WTC11 (cell line): ENCODE measurements at regions not wholly inside any gene's neighbourhood (a gene's known extent, or its start where the extent isn't known, plus 50 kb on each side); places are given as distances from the start of the nearest gene placed in this dataset.

Experiments used
- ATAC-seq: fragments of 200-7000 bp; cut with Tn5 transposase; 2 replicates; pipeline ENCODE4 v1.10.0; 2021; ENCODE audit warnings: mild to moderate bottlenecking, moderate library complexity
- CTCF ChIA-PET: fragments of 300-600 bp; sonication (Branson Sonifier 250); formaldehyde crosslinking; loops from one replicate; lab custom pipeline; 2021; ENCODE audit warnings: antibody characterized with exemption; lab: Charles Lee
- POLR2A ChIA-PET: fragments of 350-600 bp; sonication (Branson Sonifier 250); formaldehyde crosslinking; loops from one replicate; lab custom pipeline; 2021; ENCODE audit warnings: antibody characterized with exemption; lab: Charles Lee
- DNase-seq: peaks from one replicate; pipeline ENCODE4 v3.0.0; 2021; ENCODE audit warnings: low spot score
- H3K27ac Mint-ChIP-seq: 2 replicates; pipeline ENCODE4 v1.8.0; 2021; ENCODE audit warnings: mixed read lengths
- H3K27me3 Mint-ChIP-seq: 2 replicates; pipeline ENCODE4 v1.8.0; 2021; ENCODE audit warnings: low read depth, mild to moderate bottlenecking, moderate library complexity, mixed read lengths
- H3K36me3 Mint-ChIP-seq: 2 replicates; pipeline ENCODE4 v1.8.0; 2021; ENCODE audit warnings: mixed read lengths
- H3K4me1 Mint-ChIP-seq: 2 replicates; pipeline ENCODE4 v1.8.0; 2022; ENCODE audit warnings: mixed read lengths
- H3K4me3 Mint-ChIP-seq: 2 replicates; pipeline ENCODE4 v1.8.0; 2021; ENCODE audit warnings: mild to moderate bottlenecking, moderate library complexity, mixed read lengths
- H3K9me3 Mint-ChIP-seq: 2 replicates; pipeline ENCODE4 v1.8.0; 2021; ENCODE audit warnings: mixed read lengths
- ATF2 ChIP-seq: sonication (generic); formaldehyde crosslinking; IDR thresholded peaks from 2 replicates; pipeline ENCODE4 v1.8.1; 2022; ENCODE audit warnings: low read depth, missing genetic modification reagents, borderline replicate concordance
- ATF6 ChIP-seq: sonication (generic); formaldehyde crosslinking; IDR thresholded peaks from 2 replicates; pipeline ENCODE4 v1.8.1; 2023; ENCODE audit warnings: mild to moderate bottlenecking, missing genetic modification reagents
- CBFB ChIP-seq: sonication (generic); formaldehyde crosslinking; IDR thresholded peaks from 2 replicates; pipeline ENCODE4 v1.8.1; 2022; ENCODE audit warnings: mild to moderate bottlenecking, low read depth, missing genetic modification reagents
- E2F1 ChIP-seq: sonication (generic); formaldehyde crosslinking; IDR thresholded peaks from 2 replicates; pipeline ENCODE4 v1.8.0; 2022; ENCODE audit warnings: mild to moderate bottlenecking, missing genetic modification reagents
- ELF4 ChIP-seq: sonication (generic); formaldehyde crosslinking; IDR thresholded peaks from 2 replicates; pipeline ENCODE4 v1.8.1; 2022; ENCODE audit warnings: low read depth, mild to moderate bottlenecking, moderate library complexity, missing genetic modification reagents
- ETV6 ChIP-seq: sonication (generic); formaldehyde crosslinking; IDR thresholded peaks from 2 replicates; pipeline ENCODE4 v1.8.1; 2022; ENCODE audit warnings: mild to moderate bottlenecking, missing genetic modification reagents
- GRHL2 ChIP-seq: fragments of 250-450 bp; sonication (Bioruptor Pico); IDR thresholded peaks from 2 replicates; pipeline ENCODE4 v1.8.0; 2022; ENCODE audit warnings: mild to moderate bottlenecking, moderate library complexity; ENCODE audit not compliant: insufficient replicate concordance, severe bottlenecking
- IRF2 ChIP-seq: sonication (generic); formaldehyde crosslinking; IDR thresholded peaks from 2 replicates; pipeline ENCODE4 v1.8.0; 2022; ENCODE audit warnings: low read depth, missing genetic modification reagents, borderline replicate concordance
- NFATC4 ChIP-seq: fragments of 250-450 bp; sonication (Bioruptor Pico); IDR thresholded peaks from 2 replicates; pipeline ENCODE4 v1.9.0; 2021; ENCODE audit warnings: mild to moderate bottlenecking
- NR2C2 ChIP-seq: sonication (generic); formaldehyde crosslinking; IDR thresholded peaks from 2 replicates; pipeline ENCODE4 v1.8.0; 2022; ENCODE audit warnings: mild to moderate bottlenecking, missing genetic modification reagents
- NR3C1 ChIP-seq: sonication (generic); formaldehyde crosslinking; conservative IDR thresholded peaks from 2 replicates; pipeline ENCODE4 v1.8.1; 2023; ENCODE audit warnings: low read depth, mild to moderate bottlenecking, missing genetic modification reagents
- PRRX2 ChIP-seq: fragments of 250-450 bp; sonication (Bioruptor Pico); IDR thresholded peaks from 2 replicates; pipeline ENCODE4 v1.8.0; 2021; ENCODE audit warnings: mild to moderate bottlenecking
- SOX15 ChIP-seq: fragments of 250-450 bp; sonication (Bioruptor Pico); IDR thresholded peaks from 2 replicates; pipeline ENCODE4 v1.9.0; 2021; ENCODE audit warnings: mild to moderate bottlenecking
- STAT6 ChIP-seq: sonication (generic); formaldehyde crosslinking; conservative IDR thresholded peaks from 2 replicates; pipeline ENCODE4 v1.8.1; 2023; ENCODE audit warnings: mild to moderate bottlenecking, low read depth, missing genetic modification reagents, moderate library complexity
- TEAD1 ChIP-seq: sonication (generic); formaldehyde crosslinking; IDR thresholded peaks from 2 replicates; pipeline ENCODE4 v1.8.0; 2022; ENCODE audit warnings: mild to moderate bottlenecking, missing genetic modification reagents
- TEAD4 ChIP-seq: sonication (generic); formaldehyde crosslinking; IDR thresholded peaks from 2 replicates; pipeline ENCODE4 v1.8.0; 2022; ENCODE audit warnings: mild to moderate bottlenecking, missing genetic modification reagents
- TP53 ChIP-seq: sonication (generic); formaldehyde crosslinking; IDR thresholded peaks from 2 replicates; pipeline ENCODE4 v1.8.1; 2023; ENCODE audit warnings: mild to moderate bottlenecking, missing genetic modification reagents
- ZNF423 ChIP-seq: fragments of 250-450 bp; sonication (Bioruptor Pico); IDR thresholded peaks from 2 replicates; pipeline ENCODE4 v2.1.2; 2022; ENCODE audit warnings: mild to moderate bottlenecking, moderate library complexity
- TF ChIP-seq, protein P1 (sequence below): sonication (generic); formaldehyde crosslinking; IDR thresholded peaks from 2 replicates; pipeline ENCODE4 v1.8.0; 2023; ENCODE audit warnings: missing genetic modification reagents
- TF ChIP-seq, protein P2 (sequence below): fragments of 200-600 bp; IDR thresholded peaks from 2 replicates; pipeline ENCODE4 v1.8.0; 2022; ENCODE audit warnings: antibody characterized with exemption
- TF ChIP-seq, protein P3 (sequence below): sonication (generic); formaldehyde crosslinking; IDR thresholded peaks from 2 replicates; pipeline ENCODE4 v1.8.0; 2022; ENCODE audit warnings: mild to moderate bottlenecking, missing genetic modification reagents

- TF ChIP-seq ETV6 (CRISPR knock-in tag), result no peak
- TF ChIP-seq, protein P1, sequence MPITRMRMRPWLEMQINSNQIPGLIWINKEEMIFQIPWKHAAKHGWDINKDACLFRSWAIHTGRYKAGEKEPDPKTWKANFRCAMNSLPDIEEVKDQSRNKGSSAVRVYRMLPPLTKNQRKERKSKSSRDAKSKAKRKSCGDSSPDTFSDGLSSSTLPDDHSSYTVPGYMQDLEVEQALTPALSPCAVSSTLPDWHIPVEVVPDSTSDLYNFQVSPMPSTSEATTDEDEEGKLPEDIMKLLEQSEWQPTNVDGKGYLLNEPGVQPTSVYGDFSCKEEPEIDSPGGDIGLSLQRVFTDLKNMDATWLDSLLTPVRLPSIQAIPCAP, result no peak
- no peak for TF ChIP-seq ZNF423
- TF ChIP-seq NR2C2 (CRISPR knock-in tag), result no peak
Measured at GRCh38 chr10:125419146-125419545, 258.8 kb upstream of the CTBP2 start (continued).

- ATAC-seq (no peak), DNase-seq (no peak)
- H3K4me3 Mint-ChIP-seq, result no peak overlapping the region
- ChIA-PET CTCF (interaction anchor here (0.9 kb wide), 2 partner anchors 9 to 31 kb away, joined by 3 to 4 read pairs; no protein-coding TSS in a partner anchor), POLR2A (no interaction called here)
- H3K36me3 Mint-ChIP-seq, result no peaks in the 10 kb centered on the region
- H3K9me3 Mint-ChIP-seq, result peaks cover 5% of the 10 kb centered on the region; the same call in 1 of the 2 replicates
- H3K27me3 Mint-ChIP-seq, result no peaks in the 10 kb centered on the region
- H3K27ac Mint-ChIP-seq, result no peak overlapping the region
- no peaks in the 10 kb centered on the region for H3K4me1 Mint-ChIP-seq
- TF ChIP-seq PRRX2 (CRISPR knock-in tag), result no peak
- no peak for TF ChIP-seq ELF4 (CRISPR knock-in tag)
- TF ChIP-seq, protein P2, sequence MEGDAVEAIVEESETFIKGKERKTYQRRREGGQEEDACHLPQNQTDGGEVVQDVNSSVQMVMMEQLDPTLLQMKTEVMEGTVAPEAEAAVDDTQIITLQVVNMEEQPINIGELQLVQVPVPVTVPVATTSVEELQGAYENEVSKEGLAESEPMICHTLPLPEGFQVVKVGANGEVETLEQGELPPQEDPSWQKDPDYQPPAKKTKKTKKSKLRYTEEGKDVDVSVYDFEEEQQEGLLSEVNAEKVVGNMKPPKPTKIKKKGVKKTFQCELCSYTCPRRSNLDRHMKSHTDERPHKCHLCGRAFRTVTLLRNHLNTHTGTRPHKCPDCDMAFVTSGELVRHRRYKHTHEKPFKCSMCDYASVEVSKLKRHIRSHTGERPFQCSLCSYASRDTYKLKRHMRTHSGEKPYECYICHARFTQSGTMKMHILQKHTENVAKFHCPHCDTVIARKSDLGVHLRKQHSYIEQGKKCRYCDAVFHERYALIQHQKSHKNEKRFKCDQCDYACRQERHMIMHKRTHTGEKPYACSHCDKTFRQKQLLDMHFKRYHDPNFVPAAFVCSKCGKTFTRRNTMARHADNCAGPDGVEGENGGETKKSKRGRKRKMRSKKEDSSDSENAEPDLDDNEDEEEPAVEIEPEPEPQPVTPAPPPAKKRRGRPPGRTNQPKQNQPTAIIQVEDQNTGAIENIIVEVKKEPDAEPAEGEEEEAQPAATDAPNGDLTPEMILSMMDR, result no peak
- TF ChIP-seq TEAD4 (CRISPR knock-in tag), result no peak
- TF ChIP-seq STAT6 (CRISPR knock-in tag), result no peak
- TF ChIP-seq, protein P1, result no peak
- no peak for TF ChIP-seq IRF2 (CRISPR knock-in tag)
- TF ChIP-seq ATF2, result no peak
- no peak for TF ChIP-seq ATF6 (CRISPR knock-in tag)
- no peak for TF ChIP-seq E2F1 (CRISPR knock-in tag)
- no peak for TF ChIP-seq NFATC4 (CRISPR knock-in tag)
- TF ChIP-seq TP53, result no peak
- no peak for TF ChIP-seq TEAD1 (CRISPR knock-in tag)
- no peak for TF ChIP-seq SOX15 (CRISPR knock-in tag)
- no peak for TF ChIP-seq CBFB (CRISPR knock-in tag)
- TF ChIP-seq NR3C1, result no peak
- TF ChIP-seq, protein P3, sequence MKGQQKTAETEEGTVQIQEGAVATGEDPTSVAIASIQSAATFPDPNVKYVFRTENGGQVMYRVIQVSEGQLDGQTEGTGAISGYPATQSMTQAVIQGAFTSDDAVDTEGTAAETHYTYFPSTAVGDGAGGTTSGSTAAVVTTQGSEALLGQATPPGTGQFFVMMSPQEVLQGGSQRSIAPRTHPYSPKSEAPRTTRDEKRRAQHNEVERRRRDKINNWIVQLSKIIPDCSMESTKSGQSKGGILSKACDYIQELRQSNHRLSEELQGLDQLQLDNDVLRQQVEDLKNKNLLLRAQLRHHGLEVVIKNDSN (CRISPR knock-in tag), result no peak
- no peak for TF ChIP-seq GRHL2
Measured at GRCh38 chr10:125417605-125418004, 257.2 kb upstream of the CTBP2 start.
